ELF-1 (cell line): ENCODE measurements at regions not wholly inside any gene's neighbourhood (a gene's known extent, or its start where the extent isn't known, plus 50 kb on each side); places are given as distances from the start of the nearest gene placed in this dataset.
A peak's percentile ranks its signal among the peaks of the same experiment; 100 is the strongest.

ENCODE experiments used
- DNase-seq: peaks from one replicate; pipeline ENCODE4 v3.0.0-alpha.2; 2016; ENCODE audit warnings: low read depth, low spot score

DNA sequence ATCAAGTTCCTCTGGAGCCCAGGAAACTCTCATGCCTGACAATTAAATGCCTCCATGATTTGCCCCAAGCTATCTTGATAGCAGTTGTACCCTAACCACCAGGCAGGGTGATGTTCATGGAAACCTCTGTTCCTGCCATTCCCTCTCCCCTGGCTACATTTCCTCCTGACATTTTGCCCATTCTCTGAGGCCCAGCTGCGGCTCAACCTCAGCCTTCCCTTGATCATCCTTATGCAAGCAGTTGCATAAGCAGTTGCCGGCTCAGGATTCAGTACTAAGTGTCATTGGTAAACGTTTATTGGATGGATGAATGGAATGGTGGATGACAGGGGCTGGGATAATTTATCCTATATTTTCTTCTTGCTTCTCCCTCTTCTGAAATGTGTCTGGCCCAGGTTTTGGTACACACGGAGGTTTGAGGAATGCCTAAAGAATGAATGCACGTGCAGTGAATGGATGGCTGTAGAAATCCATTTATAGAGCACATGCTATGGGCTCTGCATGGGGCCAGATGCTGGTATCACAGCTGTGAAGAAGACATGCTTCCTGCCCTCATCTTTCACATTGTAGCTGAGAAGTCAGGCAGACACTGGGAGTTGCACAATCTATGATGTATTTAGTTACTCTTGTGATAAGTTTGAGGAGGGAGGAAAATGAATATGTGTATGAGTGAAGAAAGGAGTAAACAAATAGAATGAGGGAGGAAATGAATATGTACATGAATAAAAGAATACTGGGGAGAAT lies 261.8 kb downstream of the FOXD2 start:
- no peak for DNase-seq

DNA sequence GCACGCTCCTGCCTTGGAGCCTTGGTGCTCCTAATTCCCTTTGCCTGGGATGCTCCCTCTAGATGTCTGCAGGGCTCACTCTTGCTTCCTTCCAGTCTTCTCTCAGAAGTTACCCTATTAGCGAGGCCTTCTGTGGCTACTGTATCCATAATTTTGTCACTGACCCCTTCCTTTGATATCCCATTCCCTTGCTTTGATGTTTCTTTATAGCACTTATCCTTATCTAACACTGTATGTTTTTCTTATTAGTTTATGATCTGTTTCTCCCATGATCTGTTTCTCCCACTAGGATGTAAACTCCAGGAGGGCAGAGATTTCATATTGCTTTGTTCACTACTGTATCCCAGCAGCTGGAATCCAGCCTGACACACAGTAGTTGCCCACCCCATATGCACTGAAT lies 263.4 kb downstream of the FOXD2 start:
- no peak for DNase-seq

DNA sequence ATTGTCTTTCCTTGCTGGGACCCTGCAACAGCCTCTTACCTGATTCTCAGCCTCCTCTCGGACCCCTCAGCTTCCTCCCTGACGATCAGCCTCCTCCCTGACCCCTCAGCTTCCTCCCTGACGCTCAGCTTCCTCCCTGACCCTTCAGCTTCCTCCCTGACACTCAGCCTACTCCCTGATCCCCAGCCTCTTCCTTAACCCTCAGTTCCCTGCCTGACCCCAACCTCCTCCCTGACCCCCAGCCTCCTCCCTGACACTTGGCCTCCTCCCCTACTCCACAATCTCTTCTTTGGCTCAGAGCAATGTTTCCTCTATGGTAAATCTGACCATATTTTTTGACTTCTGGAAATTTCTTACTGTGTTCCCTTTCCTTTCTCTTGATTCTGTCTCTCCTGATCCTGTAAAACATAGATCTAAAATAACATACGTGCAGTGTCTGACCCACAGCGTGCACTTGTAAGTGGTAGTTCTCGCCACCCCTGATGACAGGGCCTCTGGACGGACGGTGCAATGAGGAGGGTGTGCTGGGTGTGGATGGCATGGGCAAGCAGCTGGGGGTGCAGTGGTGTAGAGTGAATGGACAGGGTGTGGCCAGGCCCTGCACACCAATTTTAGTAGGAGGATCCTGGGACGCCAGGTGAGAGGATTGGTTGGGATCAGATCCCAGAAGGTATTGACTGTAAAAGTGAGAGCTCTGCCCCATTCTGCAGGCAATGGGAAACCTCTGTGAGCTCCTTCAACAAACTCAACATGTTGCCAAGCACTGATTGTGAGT lies 264.1 kb downstream of the FOXD2 start:
- DNase-seq, result no peak

DNA sequence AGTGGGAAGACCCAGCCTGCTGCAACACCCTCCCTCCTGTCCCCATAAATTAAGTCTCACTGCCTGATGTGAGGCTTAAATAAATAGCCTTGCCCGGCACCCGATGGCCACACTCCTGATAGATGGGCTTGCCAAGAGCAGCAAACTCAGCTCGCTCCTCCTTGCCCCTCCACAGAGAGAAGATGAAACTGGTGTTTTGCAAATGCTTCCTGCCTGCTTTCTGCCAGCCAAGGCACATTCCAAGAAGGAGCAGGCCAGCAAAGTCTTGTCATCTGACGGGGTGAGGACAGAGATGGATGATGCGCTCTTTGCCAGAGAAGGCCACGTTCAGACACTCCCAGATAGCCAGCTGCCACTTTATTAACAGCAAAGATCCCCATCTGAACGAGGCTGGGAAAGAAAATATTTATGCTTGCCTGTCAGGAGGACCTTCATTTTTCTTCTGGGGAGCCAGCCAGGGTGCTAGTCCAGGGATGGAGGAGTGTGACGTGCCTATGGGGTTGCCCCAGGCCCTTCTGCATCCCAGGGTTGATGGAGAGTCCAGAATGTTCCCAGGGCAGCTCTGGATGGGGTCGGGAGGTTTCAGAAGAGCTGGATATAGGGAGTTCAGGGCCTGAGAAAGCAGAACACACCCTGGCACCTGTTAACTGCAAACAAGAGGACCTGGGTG lies 265.4 kb downstream of the FOXD2 start:
- DNase-seq, result no peak

DNA sequence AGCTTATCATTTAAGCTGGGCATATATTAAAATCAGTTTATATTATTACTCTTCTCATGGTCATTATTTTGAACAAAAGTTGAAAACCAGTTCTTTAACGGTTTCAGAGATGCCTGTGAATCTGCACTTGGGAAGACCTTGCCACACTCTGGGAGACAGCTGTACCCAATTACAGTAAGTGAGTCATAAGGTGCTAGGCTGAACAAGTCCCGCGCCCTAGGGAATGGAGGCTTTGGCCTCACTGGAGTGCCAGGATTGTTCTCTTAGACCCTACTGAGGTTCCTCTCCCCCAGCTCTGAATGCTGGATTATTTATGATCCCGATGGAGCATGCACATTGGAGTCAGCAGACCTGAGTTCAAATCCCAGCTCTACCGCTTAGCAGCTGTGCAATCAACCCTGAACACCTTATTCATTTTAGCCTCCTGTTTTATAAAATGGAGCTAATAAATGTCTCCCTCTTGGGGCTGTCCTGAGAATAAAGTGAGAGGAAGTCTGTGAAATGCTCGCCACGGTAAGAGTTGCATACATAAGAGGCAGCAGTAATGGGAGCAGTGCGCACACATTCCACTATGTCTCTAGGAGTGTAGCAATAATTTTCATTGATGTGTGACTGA lies 266.2 kb downstream of the FOXD2 start:
- no peak for DNase-seq

DNA sequence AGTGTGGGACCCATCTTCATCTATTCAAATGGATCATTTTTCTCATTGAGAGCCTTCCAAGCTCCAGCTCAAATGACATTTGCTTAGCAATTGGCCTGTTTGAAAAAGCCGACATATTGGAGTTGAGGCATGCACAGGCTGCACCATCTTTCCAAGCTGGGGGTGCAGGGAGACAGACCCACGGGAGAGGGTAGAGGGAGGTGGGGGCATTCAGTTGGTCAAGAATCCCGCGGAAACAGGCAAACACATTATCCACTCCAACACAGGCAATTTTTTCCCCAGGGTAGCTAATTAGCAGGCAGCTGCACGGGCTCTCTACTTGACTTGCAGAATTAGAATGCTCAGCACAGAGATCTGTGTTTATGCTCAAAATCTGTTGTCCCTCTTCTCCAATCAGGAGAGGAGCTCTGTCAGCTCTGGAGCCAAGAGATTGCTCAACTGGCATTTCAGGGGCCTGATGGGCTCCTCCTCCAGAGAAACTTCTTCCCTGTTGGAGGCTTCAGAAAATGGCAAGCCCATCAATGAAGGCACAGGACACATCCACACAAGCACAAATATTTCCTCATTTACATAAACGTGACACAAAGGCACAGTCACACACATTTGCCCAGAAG lies 267.8 kb downstream of the FOXD2 start:
- no peak for DNase-seq

DNA sequence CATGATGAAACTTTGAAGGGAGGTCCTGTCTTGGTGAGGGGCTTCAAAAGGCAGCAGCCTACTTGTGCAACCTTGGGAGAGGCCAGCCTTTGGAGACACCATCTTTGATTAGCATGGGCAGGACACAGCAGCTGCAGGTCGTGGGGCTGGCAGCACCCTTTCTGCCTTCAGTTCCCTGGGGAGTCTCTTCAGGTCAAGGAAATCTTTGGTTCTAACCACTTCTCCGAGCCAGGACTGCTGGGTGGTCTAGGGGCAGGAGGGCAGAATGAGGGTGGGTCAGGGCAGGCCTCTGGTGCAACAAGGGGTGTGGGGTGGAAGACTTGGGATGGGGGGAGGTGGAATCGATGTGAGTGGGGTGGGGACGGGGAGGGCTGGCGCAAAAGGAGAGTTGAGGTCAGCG lies 269.7 kb downstream of the FOXD2 start:
- DNase-seq, result no peak

DNA sequence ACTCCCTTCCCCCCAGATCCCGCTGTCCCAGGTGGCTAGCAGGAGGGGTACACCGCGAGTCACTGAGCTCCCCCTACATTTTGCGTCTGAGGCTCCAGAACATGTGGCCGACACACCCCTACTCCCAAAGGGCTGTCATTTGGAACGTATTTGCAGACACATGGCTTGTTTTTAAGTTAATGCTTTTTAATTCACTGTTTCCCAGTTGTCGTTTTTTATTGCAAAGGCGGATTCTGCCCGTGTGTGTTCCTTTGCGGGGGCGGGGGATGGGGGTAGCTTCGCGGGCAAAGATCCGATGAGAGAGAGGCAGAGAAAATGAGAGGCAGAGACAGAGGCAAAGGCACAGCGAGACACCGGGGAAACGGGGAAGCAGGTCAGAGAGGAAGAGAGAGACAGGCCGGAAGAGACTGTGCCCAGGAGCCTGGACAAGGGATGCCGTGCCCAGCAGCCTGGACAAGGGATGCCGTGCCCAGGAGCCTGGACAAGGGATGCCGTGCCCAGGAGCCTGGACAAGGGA lies 270.2 kb downstream of the FOXD2 start:
- no peak for DNase-seq

DNA sequence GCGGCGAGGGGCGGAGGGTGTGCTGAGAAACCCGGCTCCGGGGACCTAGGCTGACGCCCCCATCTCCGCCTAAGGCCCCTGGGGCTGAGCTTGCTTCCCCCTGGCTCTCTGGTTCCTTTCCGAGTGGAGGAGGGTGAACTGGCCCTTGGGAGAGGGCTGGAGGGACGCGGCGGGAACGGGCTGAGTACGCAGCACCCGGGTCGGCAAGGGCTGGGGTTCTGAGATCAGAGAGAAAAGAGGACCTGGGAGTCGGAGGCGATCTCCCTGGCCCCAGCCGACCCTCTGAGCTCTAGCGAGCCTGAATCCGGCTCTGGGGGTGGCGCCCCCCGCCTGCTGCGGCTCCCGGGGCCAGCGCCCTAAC lies 270.8 kb downstream of the FOXD2 start:
- DNase-seq, result no peak

DNA sequence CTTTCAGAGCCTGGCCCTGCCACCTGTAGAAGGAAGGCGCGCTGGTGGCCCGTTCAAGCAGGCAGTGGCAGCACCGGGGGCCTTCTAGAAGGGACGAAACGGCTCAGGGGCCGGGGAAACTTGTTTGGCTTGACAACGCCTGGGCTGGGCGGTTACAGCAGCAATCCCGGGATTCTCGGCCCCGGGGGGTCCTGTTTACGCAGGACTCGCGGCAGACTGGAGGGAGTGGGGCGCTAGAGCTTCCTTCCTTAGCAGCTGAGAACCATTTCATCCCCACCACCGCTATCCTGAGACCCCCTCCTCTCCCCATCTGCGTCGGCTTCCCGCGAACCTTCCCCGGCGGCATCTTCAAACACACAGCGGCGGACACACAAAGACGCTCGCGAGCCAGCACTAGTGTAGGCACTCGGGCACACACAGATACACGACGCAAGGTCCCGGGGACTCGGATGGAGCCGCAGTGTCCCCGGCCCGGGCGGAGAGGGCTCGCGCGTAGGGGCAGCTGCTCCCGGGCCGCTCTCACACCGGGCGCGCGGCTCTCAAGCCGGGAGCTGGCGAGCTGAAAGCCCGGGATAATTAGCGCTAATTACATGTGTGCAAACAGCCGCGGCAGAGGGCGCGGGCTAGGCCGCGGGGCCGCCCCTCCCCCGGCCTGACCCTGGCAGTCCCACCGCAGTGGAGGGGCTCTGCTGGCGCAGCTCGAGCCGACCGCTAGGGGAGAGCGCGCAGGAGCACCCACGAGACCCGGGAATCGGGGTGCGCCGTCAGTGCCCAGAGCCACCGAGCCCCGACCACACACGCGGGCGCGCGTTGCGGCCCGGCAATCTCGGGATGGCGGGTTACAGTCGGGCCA lies 271.4 kb downstream of the FOXD2 start:
- DNase-seq, result peak; percentile 88

DNA sequence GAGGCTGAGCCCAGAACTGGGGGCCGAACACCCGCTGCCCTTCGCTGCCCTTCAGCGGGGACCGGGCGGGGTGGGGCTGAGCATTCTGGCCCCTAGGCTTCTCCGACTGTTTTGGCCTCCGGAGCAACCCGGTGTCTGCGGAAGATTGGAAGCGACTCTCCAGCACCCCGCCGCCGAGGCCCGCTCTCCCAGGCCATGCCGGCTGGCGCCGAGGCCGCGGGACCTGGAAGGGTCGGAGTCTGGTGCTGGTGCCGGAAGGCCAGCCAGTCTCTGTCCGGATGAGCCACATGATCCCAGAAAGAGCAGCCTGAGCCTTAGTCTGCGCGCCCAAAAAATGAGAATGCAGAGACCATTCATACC lies 272.0 kb downstream of the FOXD2 start:
- peak; percentile 69 for DNase-seq

DNA sequence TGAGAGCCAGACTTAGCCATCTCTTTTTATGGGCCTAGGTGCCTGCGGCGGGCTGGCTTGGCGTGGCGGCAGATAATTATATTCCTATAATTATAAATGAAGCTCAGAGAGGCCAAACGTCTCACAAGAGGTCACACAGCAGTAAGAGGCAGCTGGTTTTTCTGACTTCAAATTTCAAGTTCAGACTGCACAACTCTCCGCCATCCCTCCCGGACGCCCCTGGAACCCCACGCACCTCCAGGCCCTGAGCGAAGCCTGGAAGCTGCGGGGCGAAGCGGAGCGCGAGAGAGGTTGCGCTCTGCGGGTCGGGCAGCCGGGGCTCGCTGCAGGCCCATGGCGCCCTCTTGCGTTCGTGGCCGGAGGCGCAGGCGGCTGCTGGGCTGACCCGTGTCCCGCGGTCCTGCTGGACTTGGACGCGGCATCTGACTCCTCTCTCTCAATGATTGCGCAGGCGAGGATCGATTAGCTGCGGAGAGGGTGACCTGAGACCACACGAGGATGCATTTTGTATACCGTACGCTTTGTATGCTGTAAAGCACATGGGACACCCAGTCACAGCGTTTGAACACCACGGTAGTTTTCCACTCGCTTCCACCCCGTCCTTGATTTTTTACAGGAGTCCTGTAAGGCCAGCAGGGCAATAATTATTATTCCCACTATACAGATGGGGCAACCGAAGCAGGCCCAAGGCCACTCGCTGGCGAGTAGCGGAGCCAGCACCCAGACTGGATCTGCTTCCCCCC lies 272.7 kb downstream of the FOXD2 start:
- peak; percentile 86 for DNase-seq
